GM19397 (cell line): ENCODE measurements at regions not wholly inside any gene's neighbourhood (a gene's known extent, or its start where the extent isn't known, plus 50 kb on each side); places are given as distances from the start of the nearest gene placed in this dataset.
"Not testable (repeated sequence)": the region's sequence is repeated elsewhere in the genome, so short reads cannot be mapped to it uniquely, and the experiment has no call there.

Source experiments
- ATAC-seq: cut with Tn5 transposase; IDR thresholded peaks from one replicate; pipeline ENCODE4 v1.9.1; 2021; ENCODE audit warnings: mild to moderate bottlenecking, moderate library complexity; ENCODE audit not compliant: unreplicated experiment

- no peak for ATAC-seq
Observed at GRCh38 chr6:179340-179950, 112.8 kb upstream of the DUSP22 start.

- ATAC-seq, result not testable (repeated sequence)
Observed at GRCh38 chr6:180091-180694, 112.1 kb upstream of the DUSP22 start.

GRCh38 chr6:181049-181654, 111.1 kb upstream of the DUSP22 start:
- ATAC-seq, result peak; percentile 44

GRCh38 chr6:183668-184067, 108.6 kb upstream of the DUSP22 start:
- no peak for ATAC-seq

DNA sequence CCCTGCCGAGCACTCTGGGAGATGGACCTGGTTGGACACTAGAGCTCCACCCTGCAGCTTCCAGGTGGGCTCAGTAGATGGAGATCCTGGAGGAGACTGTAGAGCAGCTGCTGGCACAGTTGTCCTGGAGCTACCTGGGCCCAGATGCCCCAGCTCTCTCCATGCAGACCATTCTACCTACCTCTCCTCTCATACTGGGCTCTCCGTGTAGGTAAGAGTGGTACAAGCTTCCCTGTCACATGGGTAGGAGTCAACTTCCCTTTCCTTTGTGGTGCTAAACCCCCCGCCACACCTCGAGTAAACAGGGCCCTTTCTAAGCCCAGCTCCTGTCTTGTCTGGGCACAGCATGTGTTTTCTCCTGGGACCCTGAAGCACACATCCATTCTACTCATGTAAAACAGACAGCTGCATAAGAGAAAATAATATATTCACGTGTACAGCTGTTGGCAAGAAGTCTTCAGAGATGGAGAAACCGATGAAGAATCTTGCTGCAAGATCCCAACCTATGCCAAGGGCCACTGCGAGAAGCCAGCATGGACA, 108.1 kb upstream of the DUSP22 start:
- ATAC-seq, result no peak

DNA sequence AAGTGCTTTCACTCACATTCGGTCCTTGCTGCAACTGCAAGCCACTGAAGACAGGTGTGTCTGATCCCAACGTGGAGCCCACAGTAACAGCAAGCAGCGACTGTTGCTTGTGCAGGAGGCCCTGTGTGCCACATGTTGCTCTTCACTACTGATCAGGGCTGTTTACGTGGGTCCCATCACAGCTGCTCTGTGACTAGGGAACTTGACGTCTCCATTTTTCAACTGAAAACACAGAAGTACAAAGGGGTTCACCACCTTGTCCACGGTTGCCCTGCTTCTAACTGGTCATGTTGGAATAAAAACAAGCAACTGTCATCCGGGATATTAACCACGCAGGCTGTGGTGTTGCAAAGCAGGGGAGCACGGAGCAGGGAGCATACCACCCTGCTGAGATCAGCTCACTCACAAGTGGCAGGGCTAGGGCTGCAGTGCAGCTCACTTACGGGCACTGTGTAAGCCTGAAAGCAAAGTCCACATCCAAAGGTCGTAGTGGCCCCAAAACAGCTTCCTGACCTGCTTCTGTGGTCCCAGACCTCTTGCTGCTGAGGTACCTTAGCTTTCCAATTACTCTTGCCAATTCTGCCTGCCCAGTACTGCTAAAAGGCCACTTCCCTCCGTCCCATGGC, 105.8 kb upstream of the DUSP22 start:
- no peak for ATAC-seq

GRCh38 chr6:187210-187861, 105.0 kb upstream of the DUSP22 start:
- no peak for ATAC-seq

- ATAC-seq, result peak; percentile 73
Observed at GRCh38 chr6:188821-189655, 103.2 kb upstream of the DUSP22 start.

DNA sequence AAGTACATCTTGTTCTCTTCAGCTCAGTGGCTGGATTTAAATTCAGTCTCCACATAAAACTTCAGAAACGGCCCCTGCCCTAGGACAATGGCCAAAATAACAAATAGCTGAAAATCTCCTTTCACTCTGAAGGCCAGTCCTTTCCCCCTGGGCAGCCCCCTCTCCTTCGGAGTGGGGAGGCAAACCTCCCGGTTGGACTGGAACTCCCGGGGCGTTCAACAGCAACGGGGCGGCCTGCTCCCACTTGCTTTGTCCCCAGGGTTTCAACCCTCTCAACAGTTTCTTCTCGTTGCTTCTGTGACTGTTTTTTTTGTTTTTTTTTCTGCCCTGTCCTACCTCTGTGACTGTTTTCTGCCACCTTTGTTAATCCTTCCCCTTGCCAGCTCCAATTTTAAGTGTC, 102.6 kb upstream of the DUSP22 start:
- peak; percentile 9 for ATAC-seq

- ATAC-seq, result no peak
Observed at GRCh38 chr6:190596-191395, 101.5 kb upstream of the DUSP22 start.

- ATAC-seq, result no peak
Observed at GRCh38 chr6:191487-192312, 100.6 kb upstream of the DUSP22 start.

GRCh38 chr6:192313-192664, 100.0 kb upstream of the DUSP22 start:
- no peak for ATAC-seq

DNA sequence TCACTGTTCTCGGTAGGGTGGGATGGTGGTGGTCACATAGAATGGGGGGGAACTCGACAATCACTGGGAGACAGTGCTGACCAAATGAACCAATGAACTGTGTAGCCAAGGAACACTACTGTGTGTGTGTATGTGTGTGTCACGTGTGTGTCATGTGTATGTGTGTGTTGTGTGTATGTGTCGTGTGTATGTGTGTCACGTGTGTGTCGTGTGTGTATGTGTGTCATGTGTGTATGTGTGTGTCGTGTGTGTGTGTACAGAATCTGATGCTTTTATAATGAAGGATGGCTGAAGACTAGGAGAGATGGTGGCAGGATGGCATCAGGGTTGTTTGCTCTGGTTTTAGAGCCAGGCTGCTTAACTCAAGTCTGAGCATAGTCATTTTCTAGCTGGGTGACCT, 99.1 kb upstream of the DUSP22 start:
- no peak for ATAC-seq

GRCh38 chr6:193773-194310, 98.4 kb upstream of the DUSP22 start:
- no peak for ATAC-seq

GRCh38 chr6:195861-196360, 96.4 kb upstream of the DUSP22 start:
- no peak for ATAC-seq

- no peak for ATAC-seq
Observed at GRCh38 chr6:196543-196942, 95.7 kb upstream of the DUSP22 start.

DNA sequence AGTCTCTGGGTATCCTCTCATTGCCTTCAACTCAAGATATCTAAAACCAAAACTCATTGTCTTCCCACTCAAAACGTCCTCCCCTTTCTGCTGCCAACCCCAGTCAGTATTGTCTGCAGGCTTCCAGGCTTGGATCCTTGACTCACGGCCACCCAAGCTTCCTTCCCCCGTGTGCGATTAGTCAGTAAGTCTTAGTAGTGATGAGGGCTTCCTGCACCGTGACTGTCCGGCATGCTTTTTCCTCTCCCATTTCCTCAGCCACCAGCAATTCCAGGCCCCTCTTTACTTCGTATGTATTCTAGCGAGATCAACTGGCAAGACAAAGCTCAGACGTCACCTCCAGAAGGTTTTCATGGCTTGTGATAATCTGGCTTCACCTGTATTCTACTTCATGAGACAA, 88.6 kb upstream of the DUSP22 start:
- no peak for ATAC-seq

GRCh38 chr6:206264-206663, 86.0 kb upstream of the DUSP22 start:
- no peak for ATAC-seq
